Erythroblast (primary cell): ENCODE measurements at regions not wholly inside any gene's neighbourhood (a gene's known extent, or its start where the extent isn't known, plus 50 kb on each side); places are given as distances from the start of the nearest gene placed in this dataset.

Source experiments
- GATA1 ChIP-seq: IDR thresholded peaks from 2 replicates; pipeline ENCODE4 v1.6.1; 2011; ENCODE audit warnings: low read depth, mild to moderate bottlenecking, control low read depth, low read length, moderate library complexity
- POLR2A ChIP-seq: IDR thresholded peaks from 2 replicates; pipeline ENCODE4 v1.6.1; 2011; ENCODE audit warnings: mild to moderate bottlenecking, low read length

DNA sequence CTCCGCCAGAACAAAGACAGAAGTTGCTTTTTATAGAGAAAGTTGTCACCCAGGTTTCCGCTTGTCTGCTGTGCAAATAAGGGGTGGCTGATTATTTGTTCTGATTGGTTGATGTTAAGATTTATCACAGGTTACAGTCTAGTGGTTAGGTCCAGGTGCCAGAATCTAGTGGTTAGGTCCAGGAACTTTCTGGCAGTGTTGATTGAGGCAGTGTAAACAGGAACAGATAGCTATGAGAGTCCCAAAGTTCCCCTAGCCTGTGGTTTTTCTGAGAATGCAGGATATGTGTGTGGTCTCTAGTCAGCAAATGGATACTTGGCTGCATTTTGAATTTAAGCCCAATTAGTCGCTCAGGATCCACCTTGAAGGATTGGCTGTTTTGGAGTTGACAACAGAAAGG, 148.0 kb downstream of the TMEM200A start:
- TF ChIP-seq POLR2A (no peak), GATA1 (no peak)
